Mesenchymal stem cell (in vitro differentiated cells and primary cell): ENCODE measurements at regions not wholly inside any gene's neighbourhood (a gene's known extent, or its start where the extent isn't known, plus 50 kb on each side); places are given as distances from the start of the nearest gene placed in this dataset.

Source experiments
- DNase-seq: peaks from one replicate; pipeline ENCODE4 v3.0.0-alpha.2; 2013
- H2AFZ ChIP-seq: one replicate; pipeline ENCODE4 v1.6.1; 2013; ENCODE audit warnings: low read depth, mild to moderate bottlenecking, control low read depth, inconsistent platforms, low read length, moderate library complexity
- H2AK5ac ChIP-seq: 2 replicates; pipeline ENCODE4 v1.6.1; 2013; ENCODE audit warnings: low read length, moderate library complexity, mild to moderate bottlenecking, inconsistent platforms; ENCODE audit not compliant: severe bottlenecking
- H2BK120ac ChIP-seq: one replicate; pipeline ENCODE4 v1.6.1; 2013; ENCODE audit warnings: low read depth, mild to moderate bottlenecking, inconsistent platforms, low read length, moderate library complexity
- H2BK12ac ChIP-seq, 2 experiments: one replicate each; pipeline ENCODE4 v1.6.1; 2013; ENCODE audit warnings: inconsistent platforms in 2 of 2, low read length in 2 of 2, mild to moderate bottlenecking in 2 of 2, moderate library complexity in 2 of 2, control low read depth in 1 of 2
- H2BK15ac ChIP-seq: one replicate; pipeline ENCODE4 v1.6.1; 2013; ENCODE audit warnings: mild to moderate bottlenecking, low read depth, inconsistent platforms; ENCODE audit not compliant: poor library complexity, severe bottlenecking
- H2BK5ac ChIP-seq: 2 replicates; pipeline ENCODE4 v1.6.1; 2013; ENCODE audit warnings: low read depth, mild to moderate bottlenecking, low read length, control low read depth, inconsistent platforms; ENCODE audit not compliant: poor library complexity, severe bottlenecking
- H3K14ac ChIP-seq, 2 experiments: one replicate each; pipeline ENCODE4 v1.6.1; 2013; ENCODE audit warnings: inconsistent platforms in 2 of 2, low read length in 2 of 2, control low read depth in 1 of 2, mild to moderate bottlenecking in 1 of 2, moderate library complexity in 1 of 2
- H3K18ac ChIP-seq, 2 experiments: one replicate each; pipeline ENCODE4 v1.6.1; 2013; ENCODE audit warnings: inconsistent platforms in 2 of 2, low read length in 2 of 2, control low read depth in 1 of 2, low read depth in 1 of 2, mild to moderate bottlenecking in 1 of 2
- H3K23ac ChIP-seq, 2 experiments: one replicate each; pipeline ENCODE4 v1.6.1; 2013; ENCODE audit warnings: inconsistent platforms in 2 of 2, low read length in 2 of 2, mild to moderate bottlenecking in 2 of 2, moderate library complexity in 2 of 2, control low read depth in 1 of 2
- H3K27ac ChIP-seq: 2 replicates; pipeline ENCODE4 v1.5.1; 2013; ENCODE audit warnings: mild to moderate bottlenecking, moderate library complexity, low read length, control low read depth, inconsistent platforms; ENCODE audit not compliant: poor library complexity, severe bottlenecking
- H3K27me3 ChIP-seq, 2 experiments: 2 replicates each; pipeline versions ENCODE4 v1.6.1 to v1.7.0; 2013; ENCODE audit warnings: low read length in 2 of 2, mild to moderate bottlenecking in 2 of 2, moderate library complexity in 2 of 2, control low read depth in 1 of 2, inconsistent platforms in 1 of 2; ENCODE audit not compliant: control insufficient read depth in 1 of 2, insufficient read depth in 1 of 2
- H3K36me3 ChIP-seq, 2 experiments: 2 replicates each; pipeline versions ENCODE4 v1.6.1 to v1.7.0; 2013; ENCODE audit warnings: low read length in 2 of 2, control low read depth in 1 of 2, inconsistent platforms in 1 of 2, low read depth in 1 of 2, mild to moderate bottlenecking in 1 of 2; ENCODE audit not compliant: insufficient read depth in 2 of 2, control insufficient read depth in 1 of 2
- H3K4ac ChIP-seq, 2 experiments: one replicate each; pipeline ENCODE4 v1.6.1; 2013; ENCODE audit warnings: inconsistent platforms in 2 of 2, low read length in 2 of 2, mild to moderate bottlenecking in 2 of 2, moderate library complexity in 2 of 2, control low read depth in 1 of 2, low read depth in 1 of 2
- H3K4me1 ChIP-seq: 2 replicates; pipeline ENCODE4 v1.6.1; 2013; ENCODE audit warnings: low read depth, low read length, control low read depth; ENCODE audit not compliant: control insufficient read depth, insufficient read depth
- H3K4me2 ChIP-seq: 2 replicates; pipeline ENCODE4 v1.6.1; 2013; ENCODE audit warnings: low read length, mild to moderate bottlenecking, inconsistent platforms; ENCODE audit not compliant: poor library complexity, severe bottlenecking
- H3K4me3 ChIP-seq, 2 experiments: 2 replicates each; pipeline versions ENCODE4 v1.5.1 to v1.7.0; 2013; ENCODE audit warnings: low read length in 2 of 2, mild to moderate bottlenecking in 2 of 2, control low read depth in 1 of 2, low read depth in 1 of 2; ENCODE audit not compliant: insufficient read depth in 1 of 2
- H3K79me1 ChIP-seq: replicated peaks from 2 replicates; pipeline ENCODE4 v1.6.1; 2013; ENCODE audit warnings: mild to moderate bottlenecking, control low read depth, low read length, inconsistent platforms; ENCODE audit not compliant: poor library complexity, severe bottlenecking
- H3K9ac ChIP-seq: 2 replicates; pipeline ENCODE4 v1.7.0; 2013; ENCODE audit warnings: mild to moderate bottlenecking, low read length, moderate library complexity
- H3K9me3 ChIP-seq: 2 replicates; pipeline ENCODE4 v1.7.0; 2013; ENCODE audit warnings: mild to moderate bottlenecking, low read length; ENCODE audit not compliant: control insufficient read depth
- H4K8ac ChIP-seq: one replicate; pipeline ENCODE4 v1.6.1; 2013; ENCODE audit warnings: inconsistent platforms, mild to moderate bottlenecking, low read length, moderate library complexity
- H4K91ac ChIP-seq: one replicate; pipeline ENCODE4 v1.6.1; 2013; ENCODE audit warnings: mild to moderate bottlenecking, low read length, inconsistent platforms
- WGBS: methylation state at CpG from one replicate; pipeline ENCODE4 v1.1.7; 2013; ENCODE audit warnings: mixed read lengths; 5-methylcytosine and 5-hydroxymethylcytosine counted together

- no peak overlapping the region for H4K8ac ChIP-seq
These were observed 167.3 kb upstream of the IRX1 start for GRCh38 chr5:3428334-3428733.

GRCh38 chr5:3424946-3425345, 170.7 kb upstream of the IRX1 start:
- no peak for DNase-seq
- no peak overlapping the region for H3K4me3 ChIP-seq
- no peak overlapping the region for H3K9ac ChIP-seq
- H2BK5ac ChIP-seq: no peak overlapping the region
- no peak overlapping the region for H4K91ac ChIP-seq
- H2BK12ac ChIP-seq: no peak overlapping the region
- H2AFZ ChIP-seq: no peak overlapping the region
- H3K27ac ChIP-seq: no peak overlapping the region
- H2AK5ac ChIP-seq: no peak overlapping the region
- H3K79me1 ChIP-seq: no peaks in the 10 kb centered on the region
- H3K4ac ChIP-seq: no peak overlapping the region
- no peak overlapping the region for H2BK120ac ChIP-seq
- H3K9me3 ChIP-seq: peaks cover 3% of the 10 kb centered on the region
- no peak overlapping the region for H3K14ac ChIP-seq
- no peak overlapping the region for H2BK15ac ChIP-seq
- H3K4me1 ChIP-seq: no peaks in the 10 kb centered on the region
- no peaks in the 10 kb centered on the region for H3K27me3 ChIP-seq
- no peaks in the 10 kb centered on the region for H3K36me3 ChIP-seq
- H4K8ac ChIP-seq: no peak overlapping the region
- no CpG with 5 or more reads among the region's 2 CpGs for WGBS
- H3K4me2 ChIP-seq: no peak overlapping the region
- no peak overlapping the region for H3K23ac ChIP-seq
- no peak overlapping the region for H3K18ac ChIP-seq

More at GRCh38 chr5:3428334-3428733, 167.3 kb upstream of the IRX1 start:
- Histone ChIP-seq H3K27me3 (no peaks in the 10 kb centered on the region), H4K91ac (no peak overlapping the region), H2AK5ac (no peak overlapping the region), H3K4me3 (no peak overlapping the region), H3K18ac (no peak overlapping the region), H3K4me2 (no peak overlapping the region), H3K4me1 (no peaks in the 10 kb centered on the region), H3K4ac (no peak overlapping the region), H3K9ac (no peak overlapping the region), H3K27ac (no peak overlapping the region), H2BK15ac (no peak overlapping the region), H3K36me3 (no peaks in the 10 kb centered on the region), H3K14ac (no peak overlapping the region), H2BK12ac (no peak overlapping the region), H3K9me3 (peaks cover 3% of the 10 kb centered on the region), H2BK120ac (no peak overlapping the region), H2BK5ac (no peak overlapping the region), H2AFZ (no peak overlapping the region), H3K79me1 (no peaks in the 10 kb centered on the region), H3K23ac (no peak overlapping the region)
- 48% methylated on average over 15 of the region's 15 CpGs for WGBS
- no peak for DNase-seq

DNA sequence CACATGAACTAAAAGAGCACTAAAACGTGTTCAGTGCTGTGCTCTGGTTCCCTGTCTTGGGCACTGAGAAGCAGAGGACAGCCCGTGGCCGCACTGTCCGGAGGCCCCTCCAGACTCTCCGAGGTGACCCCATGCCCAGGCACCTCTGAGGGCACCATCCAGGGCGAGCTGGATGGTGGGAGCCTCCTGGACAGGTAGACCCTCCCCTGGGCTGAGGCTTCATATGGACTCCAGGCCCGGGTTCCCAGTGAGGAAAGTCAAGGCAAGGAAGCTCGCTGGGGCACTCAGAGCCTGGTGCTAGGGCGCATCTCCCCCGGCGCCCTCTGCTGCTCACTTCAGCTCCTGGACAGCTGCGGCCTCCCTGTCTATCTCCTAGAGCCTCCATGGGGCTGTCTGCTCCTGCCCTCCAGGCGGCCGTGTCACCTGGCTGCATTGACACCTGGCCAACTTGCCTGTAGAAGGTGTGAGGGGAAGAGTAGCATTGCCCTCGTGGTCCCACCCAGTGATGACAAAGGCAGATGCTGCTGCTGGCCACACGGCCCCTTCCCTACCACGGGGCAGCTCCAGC, 178.2 kb upstream of the IRX1 start:
- no peak overlapping the region for H3K9ac ChIP-seq
- no peak overlapping the region for H3K14ac ChIP-seq
- H3K23ac ChIP-seq: no peak overlapping the region
- H2AK5ac ChIP-seq: no peak overlapping the region
- H4K91ac ChIP-seq: no peak overlapping the region
- H3K27ac ChIP-seq: no peak overlapping the region
- no peak overlapping the region for H3K4ac ChIP-seq
- no peaks in the 10 kb centered on the region for H3K4me1 ChIP-seq
- no peak for DNase-seq
- no peak overlapping the region for H4K8ac ChIP-seq
- H2BK5ac ChIP-seq: no peak overlapping the region
- no peaks in the 10 kb centered on the region for H3K36me3 ChIP-seq
- no peak overlapping the region for H2BK15ac ChIP-seq
- H3K27me3 ChIP-seq: no peaks in the 10 kb centered on the region
- H2AFZ ChIP-seq: no peak overlapping the region
- no peak overlapping the region for H2BK120ac ChIP-seq
- no peak overlapping the region for H2BK12ac ChIP-seq
- H3K4me2 ChIP-seq: no peak overlapping the region
- no peaks in the 10 kb centered on the region for H3K9me3 ChIP-seq
- 59% methylated on average over 16 of the region's 17 CpGs for WGBS
- H3K4me3 ChIP-seq: no peak overlapping the region
- no peaks in the 10 kb centered on the region for H3K79me1 ChIP-seq
- no peak overlapping the region for H3K18ac ChIP-seq

GRCh38 chr5:3414371-3414770, 181.3 kb upstream of the IRX1 start:
- peaks cover 12% of the 10 kb centered on the region for H3K9me3 ChIP-seq
- no peak overlapping the region for H3K18ac ChIP-seq
- 53% methylated on average over 7 of the region's 7 CpGs for WGBS
- H2AFZ ChIP-seq: no peak overlapping the region
- no peak overlapping the region for H3K4me3 ChIP-seq
- no peak overlapping the region for H3K27ac ChIP-seq
- H3K36me3 ChIP-seq: no peaks in the 10 kb centered on the region
- H3K23ac ChIP-seq: no peak overlapping the region
- H3K4me2 ChIP-seq: no peak overlapping the region
- H3K27me3 ChIP-seq: no peaks in the 10 kb centered on the region
- DNase-seq: no peak
- H3K14ac ChIP-seq: no peak overlapping the region
- H2BK120ac ChIP-seq: no peak overlapping the region
- H2AK5ac ChIP-seq: no peak overlapping the region
- no peak overlapping the region for H3K9ac ChIP-seq
- no peak overlapping the region for H3K4ac ChIP-seq
- H4K91ac ChIP-seq: no peak overlapping the region
- no peak overlapping the region for H4K8ac ChIP-seq
- H3K79me1 ChIP-seq: no peaks in the 10 kb centered on the region
- H2BK12ac ChIP-seq: no peak overlapping the region
- H2BK5ac ChIP-seq: no peak overlapping the region
- H3K4me1 ChIP-seq: no peaks in the 10 kb centered on the region
- H2BK15ac ChIP-seq: no peak overlapping the region
